ENCODE measurements at regions not wholly inside any gene's neighbourhood (a gene's known extent, or its start where the extent isn't known, plus 50 kb on each side); places are given as distances from the start of the nearest gene placed in this dataset.
A peak's percentile ranks its signal among the peaks of the same experiment; 100 is the strongest.
"Not testable (repeated sequence)": the region's sequence is repeated elsewhere in the genome, so short reads cannot be mapped to it uniquely, and the experiment has no call there.

DNA sequence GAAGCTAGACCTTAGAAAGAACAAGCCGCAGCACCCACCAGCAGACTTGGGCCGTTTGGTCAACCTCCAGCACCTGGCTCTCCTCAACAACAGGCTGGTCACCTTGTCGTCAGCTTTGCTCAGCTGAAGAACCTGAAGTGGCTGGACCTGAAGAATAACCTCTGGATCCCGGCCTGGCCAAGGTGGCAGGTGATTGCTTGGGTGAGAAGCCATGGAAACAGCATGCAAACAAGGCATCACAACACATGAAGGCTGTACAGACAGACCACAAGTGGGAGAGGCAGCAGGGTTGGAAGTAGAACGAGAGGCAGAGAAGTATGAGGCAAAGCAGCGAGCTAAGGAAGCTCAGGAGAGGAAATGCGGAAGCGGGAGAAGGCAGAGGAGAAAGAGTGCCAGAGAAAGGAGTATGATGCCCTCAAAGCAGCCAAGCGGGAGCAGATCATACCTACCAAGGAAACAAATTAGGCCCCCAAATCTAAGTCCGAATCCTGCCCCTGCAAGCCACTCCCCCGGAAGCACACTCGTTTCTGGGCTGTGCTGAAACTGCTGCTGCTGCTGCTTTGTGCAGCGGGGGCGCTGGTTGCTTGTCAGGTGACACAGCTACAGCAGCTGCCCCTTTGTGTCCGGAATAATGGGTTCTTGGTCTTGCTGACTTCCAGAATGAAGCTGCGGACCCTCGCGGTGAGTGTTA is 121.6 kb upstream of the LGSN start:
- no peak for DNase-seq

- DNase-seq, result no peak
Observed at GRCh38 chr6:63442870-63443269, 123.1 kb upstream of the LGSN start.

DNA sequence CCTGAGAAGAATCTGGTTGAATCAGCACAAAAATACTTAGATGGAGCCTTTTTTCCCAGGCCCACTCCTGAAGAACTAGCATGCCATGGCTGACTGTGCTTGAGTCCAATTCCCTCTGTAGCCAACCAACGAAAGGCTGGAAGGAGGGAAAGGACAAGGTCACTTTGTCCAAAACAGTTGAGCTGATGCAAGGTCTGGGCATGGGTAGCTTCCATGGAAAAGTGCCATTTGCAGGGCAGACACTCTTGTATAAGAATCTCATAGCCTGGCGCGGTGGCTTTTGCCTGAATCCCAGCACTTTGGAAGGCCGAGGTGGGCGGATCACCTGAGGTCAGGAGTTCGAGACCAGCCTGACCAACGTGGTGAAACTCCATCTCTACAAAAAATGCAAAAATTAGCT is 125.0 kb upstream of the LGSN start:
- no peak for DNase-seq

- DNase-seq, result no peak
Observed at GRCh38 chr6:63446405-63446804, 125.9 kb upstream of the LOC128125822 start.

GRCh38 chr6:63447134-63447533 is 125.1 kb upstream of the LOC128125822 start:
- DNase-seq, result no peak

DNA sequence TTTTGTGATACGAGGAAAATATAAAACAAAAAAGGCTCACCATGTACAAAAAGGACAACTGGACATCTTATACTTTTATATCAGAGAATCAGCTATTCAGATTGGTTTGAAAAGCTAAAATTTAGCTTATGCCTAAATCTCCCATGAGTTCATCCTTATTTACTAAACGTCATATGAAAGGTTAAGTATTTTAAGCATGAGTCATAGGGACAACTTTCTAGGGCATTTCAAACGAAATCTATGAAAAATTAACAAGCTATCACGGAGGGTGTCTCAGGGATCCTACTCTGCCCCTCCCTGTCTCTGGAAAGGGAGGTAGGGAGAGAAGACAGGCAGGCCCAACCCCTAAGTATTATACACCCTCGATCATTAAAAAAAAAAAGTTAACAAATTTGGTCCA is 124.1 kb upstream of the LOC128125822 start:
- no peak for DNase-seq

DNA sequence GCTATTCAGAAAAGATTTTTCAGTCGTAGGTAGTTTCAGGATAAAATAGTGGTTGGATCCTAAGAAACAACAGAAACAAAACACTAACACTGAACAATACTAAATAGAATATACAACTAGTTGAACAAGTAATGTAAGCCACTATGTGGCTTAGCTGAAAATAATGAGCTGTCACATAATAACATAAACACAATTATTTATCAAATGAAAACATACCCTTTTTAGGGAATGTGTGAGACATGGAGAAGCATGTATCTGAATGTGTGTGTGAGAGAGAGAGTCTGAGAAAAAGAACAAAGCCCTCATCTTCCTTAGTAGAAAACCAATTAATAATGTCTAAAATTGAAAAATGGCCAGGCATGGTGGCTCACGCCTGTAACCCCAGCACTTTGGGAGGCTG is 122.6 kb upstream of the LOC128125822 start:
- DNase-seq, result no peak

DNA sequence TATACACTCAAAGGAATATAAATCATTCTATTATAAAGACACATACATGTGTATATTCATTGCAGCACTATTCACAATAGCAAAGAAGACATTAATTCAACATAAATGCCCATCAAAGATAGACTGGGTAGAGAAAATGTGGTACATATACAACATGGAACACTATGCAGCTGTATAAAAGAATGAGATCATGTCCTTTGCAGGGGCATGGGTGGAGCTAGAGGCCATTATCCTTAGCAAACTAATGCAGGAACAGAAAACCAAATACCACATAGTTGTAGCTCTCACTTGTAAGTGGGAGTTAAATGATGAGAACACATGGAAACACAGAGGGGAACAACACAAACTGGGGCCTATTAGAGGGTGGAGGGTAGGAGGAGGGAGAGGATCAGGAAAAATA is 121.0 kb upstream of the LOC128125822 start:
- no peak for DNase-seq

GRCh38 chr6:63452125-63452524 is 120.2 kb upstream of the LOC128125822 start:
- DNase-seq, result no peak

DNA sequence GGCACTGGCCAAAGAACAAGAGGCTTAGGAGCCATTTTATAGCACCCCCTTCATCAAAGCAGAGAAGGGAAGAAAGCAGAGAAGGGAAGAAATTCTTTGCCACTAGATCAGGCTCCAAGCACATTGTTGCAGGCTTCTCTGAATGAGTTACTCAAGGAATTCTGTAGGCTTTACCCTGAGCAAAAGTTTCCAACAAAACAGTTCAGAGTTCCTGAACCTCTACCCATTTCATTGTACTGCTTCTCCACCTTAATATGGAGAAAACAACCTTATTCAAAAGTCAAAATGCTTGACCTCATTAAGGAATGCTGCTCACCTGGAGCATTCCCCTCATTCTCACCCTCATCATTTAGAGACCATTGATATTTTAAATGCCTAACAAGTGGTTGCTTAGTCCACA is 115.5 kb upstream of the LOC128125822 start:
- no peak for DNase-seq

GRCh38 chr6:63458480-63459115 is 113.7 kb upstream of the LOC128125822 start:
- no peak for DNase-seq

DNA sequence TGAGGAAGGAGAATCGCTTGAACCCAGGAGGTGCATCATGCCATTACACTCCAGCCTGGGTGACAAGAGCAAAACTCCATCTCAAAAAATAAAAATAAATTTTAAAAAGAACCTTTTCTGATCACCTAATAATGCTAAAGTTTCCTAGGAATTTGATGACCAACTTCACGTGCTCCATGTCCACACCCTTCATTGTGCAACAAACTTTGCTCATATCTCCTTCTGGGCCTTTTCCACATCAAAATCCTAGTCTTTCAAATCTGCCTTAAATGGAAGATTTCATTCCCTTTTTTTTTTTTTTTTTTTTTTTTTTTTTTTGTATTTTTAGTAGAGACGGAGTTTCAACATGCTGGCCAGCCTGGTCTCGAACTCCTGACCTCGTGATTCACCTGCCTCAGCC is 112.5 kb upstream of the LOC128125822 start:
- DNase-seq, result no peak

- no peak for DNase-seq
Observed at GRCh38 chr6:63460971-63461370, 111.3 kb upstream of the LOC128125822 start.

GRCh38 chr6:63464060-63464459 is 108.2 kb upstream of the LOC128125822 start:
- DNase-seq, result no peak

DNA sequence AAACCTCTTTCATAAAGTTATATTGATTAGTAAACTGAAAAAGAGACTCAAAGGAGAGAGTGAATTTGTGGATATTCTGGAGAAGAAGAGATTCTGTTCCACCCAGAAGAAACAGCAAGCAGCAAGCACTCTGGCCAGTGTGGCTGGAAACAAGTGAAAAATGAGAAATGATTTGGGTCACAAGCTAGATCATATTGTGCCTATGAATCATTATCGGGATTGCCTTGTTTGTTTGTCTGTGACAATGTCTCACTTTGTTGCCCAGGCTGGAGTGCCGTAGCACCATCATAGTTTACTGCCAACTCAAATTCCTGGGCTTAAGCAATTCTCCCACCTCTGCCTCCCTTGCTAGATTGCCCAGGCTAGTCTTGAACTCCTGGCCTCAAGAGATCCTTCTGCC is 106.5 kb upstream of the LOC128125822 start:
- DNase-seq, result no peak

DNA sequence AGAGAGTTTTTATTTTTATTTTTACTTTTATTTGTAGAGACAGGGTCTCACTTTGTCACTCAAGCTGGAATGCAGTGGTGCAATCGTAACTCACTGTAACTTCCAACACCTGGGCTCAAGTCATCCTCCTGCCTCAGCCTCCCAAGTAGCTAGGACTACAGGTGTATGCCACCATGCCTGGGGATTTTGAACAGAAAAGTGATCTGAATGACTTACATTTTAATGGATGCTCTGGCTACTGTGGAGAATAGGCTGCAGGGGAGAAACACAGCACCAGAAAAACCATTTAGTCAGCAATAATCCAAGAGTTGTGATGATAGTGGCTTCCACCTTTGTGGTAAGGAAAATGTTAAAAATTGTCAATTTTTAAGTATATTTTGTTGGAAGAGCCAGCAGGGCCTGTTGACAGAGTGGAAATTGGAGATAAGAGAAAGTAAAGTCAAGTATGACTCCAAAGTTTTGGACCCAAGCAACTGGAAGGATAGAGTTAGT is 106.0 kb upstream of the LOC128125822 start:
- DNase-seq, result no peak

DNA sequence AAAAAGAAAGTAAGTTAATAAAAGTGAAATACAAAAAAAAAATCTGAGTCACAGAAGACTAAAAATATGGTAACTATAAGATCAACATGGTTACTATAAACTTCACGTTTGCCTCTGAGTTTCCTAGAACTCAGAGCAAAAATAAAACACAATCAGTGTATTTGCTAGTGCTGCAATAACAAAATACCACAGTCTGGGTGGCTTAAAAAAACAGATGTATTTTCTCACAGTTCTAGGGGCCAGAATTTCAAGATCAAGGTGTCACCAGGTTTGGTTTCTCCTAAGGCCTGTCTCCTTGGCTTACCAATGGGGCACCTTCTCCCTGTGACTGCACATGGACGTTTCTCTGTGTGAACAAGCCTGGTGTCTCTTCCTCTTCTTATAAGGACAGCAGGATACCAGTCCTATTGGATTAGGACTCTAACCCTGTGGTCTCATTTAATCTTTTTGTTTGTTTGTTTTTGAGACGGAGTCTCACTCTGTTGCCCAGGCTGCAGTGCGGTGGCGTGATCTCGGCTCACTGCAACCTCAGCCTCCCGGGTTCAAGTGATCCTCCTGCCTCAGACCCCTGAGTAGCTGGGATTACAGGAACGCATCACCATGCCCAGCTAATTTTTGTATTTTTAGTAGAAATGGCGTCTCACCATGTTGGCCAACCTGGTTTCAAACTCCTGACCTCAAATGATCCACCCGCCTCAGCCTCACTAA is 104.9 kb upstream of the LOC128125822 start:
- DNase-seq, result no peak

GRCh38 chr6:63471145-63471544 is 101.1 kb upstream of the LOC128125822 start:
- not testable (repeated sequence) for DNase-seq

DNA sequence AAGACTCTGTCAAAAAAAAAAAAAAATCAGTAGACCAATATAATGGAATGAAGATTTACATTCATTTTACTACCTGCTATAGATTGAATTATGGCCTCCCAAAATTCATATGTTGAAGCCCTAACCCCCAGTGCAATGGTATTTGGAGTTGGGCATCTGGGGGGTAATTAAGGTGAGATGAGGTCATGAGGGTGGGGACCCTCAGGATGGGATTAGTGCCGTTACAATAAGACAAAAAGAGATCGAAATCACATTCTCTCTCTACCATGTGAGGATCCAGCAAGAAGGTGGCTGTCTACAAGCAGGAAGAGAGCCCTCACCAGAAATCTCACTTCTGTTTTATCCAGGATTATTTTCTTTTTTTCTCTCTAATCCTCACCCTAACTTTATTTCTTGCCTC is 100.6 kb upstream of the LOC128125822 start:
- no peak for DNase-seq

DNA sequence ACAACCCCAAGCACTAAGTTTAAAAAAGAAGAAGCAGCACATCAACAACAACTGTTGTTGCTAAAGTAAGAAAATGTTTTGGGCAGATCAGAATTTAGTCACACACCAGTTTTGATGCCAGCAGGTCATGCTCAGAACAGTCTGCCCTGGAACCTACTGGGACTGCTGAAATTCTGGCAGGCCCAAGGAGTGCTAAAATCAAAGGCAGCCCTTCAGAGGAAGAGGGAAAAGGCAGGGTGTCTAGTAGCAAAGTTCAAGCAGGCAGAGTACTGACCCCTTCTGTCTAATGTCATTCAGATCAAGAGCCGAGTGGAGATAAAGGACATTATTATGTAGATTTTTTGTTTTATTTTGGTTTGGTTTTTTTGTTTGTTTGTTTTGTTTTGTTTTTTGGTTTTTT is 96.6 kb upstream of the LOC128125822 start:
- DNase-seq, result no peak

- DNase-seq, result peak; percentile 43
Observed at GRCh38 chr6:63476302-63476701, 96.0 kb upstream of the LOC128125822 start.

DNA sequence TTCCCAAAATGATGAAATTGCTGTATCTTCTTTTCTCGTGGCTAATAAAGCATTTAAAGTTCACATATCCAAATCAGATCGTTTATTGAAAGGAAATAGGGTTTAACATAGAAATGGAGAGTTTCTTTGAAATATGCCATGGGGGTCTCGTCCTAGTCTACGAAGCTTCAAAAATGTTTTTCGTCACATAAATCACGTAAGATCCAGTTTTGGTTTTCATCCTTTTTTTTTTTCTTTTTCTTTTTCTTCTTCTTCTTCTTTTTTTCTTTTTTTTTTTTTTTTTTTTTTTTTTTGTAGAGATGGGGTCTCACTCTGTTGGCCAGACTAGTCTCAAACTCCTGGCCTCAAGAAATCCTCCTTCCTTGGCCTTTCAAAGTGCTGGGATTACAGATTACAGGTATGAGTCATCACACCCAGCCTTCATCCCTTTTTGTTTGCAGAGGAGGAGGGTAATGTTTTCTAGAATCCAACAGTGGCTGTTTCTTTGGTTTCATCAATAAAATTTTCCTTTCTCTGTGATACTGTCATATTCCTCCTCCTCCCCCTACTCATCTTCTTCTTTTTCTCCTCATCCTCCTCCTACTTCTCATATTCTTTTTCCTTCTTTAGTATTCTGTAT is 94.7 kb upstream of the LOC128125822 start:
- DNase-seq, result no peak

DNA sequence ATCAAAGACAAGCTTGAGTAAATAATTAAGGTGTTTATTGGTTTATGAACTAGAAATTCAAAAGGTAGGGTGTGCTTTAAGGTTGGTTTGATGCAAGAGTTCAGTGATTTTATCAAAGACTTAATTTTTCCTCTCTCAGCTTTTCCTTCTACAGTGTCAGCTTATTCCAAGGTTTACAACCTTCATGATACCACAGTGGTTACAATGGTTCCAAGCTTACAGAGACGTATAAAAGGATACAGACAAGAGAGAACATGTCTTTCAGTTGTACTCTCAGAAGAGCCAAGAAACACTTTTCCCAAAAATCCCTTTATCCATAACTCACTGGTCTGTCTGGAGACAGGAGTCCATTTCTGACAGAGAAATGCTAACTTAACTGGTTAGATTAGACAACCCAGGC is 93.5 kb upstream of the LOC128125822 start:
- DNase-seq, result no peak

DNA sequence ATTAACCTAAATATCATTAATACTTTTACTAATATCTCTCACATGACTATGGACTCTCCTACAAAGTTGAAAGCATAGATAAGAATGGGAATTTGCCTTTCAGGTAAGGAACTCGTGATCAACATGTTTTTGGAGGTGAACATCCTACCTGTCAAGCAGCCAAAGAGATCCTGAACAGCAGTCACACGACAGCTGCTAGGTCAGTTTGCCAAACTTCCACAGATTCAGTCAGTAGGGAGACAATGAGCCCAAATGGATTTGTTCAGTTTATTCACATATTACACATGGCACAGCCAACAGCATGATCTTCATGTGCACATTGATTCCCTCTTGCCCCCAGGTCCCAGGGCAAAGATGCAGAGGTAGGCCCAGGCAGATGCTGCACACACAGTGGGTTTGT is 86.1 kb upstream of the LOC128125822 start:
- no peak for DNase-seq

Data from OCI-M1 (cell line).